Endothelial cell (in vitro differentiated cells): ENCODE measurements at regions not wholly inside any gene's neighbourhood (a gene's known extent, or its start where the extent isn't known, plus 50 kb on each side); places are given as distances from the start of the nearest gene placed in this dataset.
"Not testable (repeated sequence)": the region's sequence is repeated elsewhere in the genome, so short reads cannot be mapped to it uniquely, and the experiment has no call there.

ENCODE experiments used
- DNase-seq: peaks from one replicate; pipeline ENCODE4 v3.0.0; 2021; ENCODE audit warnings: low spot score
- H3K27ac Mint-ChIP-seq: one replicate; pipeline ENCODE4 v1.8.0; 2021; ENCODE audit warnings: mixed read lengths, inconsistent platforms; ENCODE audit not compliant: unreplicated experiment
- H3K27me3 Mint-ChIP-seq: one replicate; pipeline ENCODE4 v1.8.0; 2021; ENCODE audit warnings: mild to moderate bottlenecking, moderate library complexity, mixed read lengths, inconsistent platforms; ENCODE audit not compliant: unreplicated experiment
- H3K36me3 Mint-ChIP-seq: one replicate; pipeline ENCODE4 v1.8.0; 2021; ENCODE audit warnings: mild to moderate bottlenecking, low read depth, mixed read lengths, inconsistent platforms; ENCODE audit not compliant: unreplicated experiment
- H3K4me1 Mint-ChIP-seq: one replicate; pipeline ENCODE4 v1.8.0; 2021; ENCODE audit warnings: mild to moderate bottlenecking, mixed read lengths, inconsistent platforms; ENCODE audit not compliant: unreplicated experiment
- H3K4me3 Mint-ChIP-seq: one replicate; pipeline ENCODE4 v1.8.0; 2021; ENCODE audit warnings: mild to moderate bottlenecking, mixed read lengths, inconsistent platforms; ENCODE audit not compliant: unreplicated experiment
- H3K9me3 Mint-ChIP-seq: one replicate; pipeline ENCODE4 v1.8.0; 2021; ENCODE audit warnings: mixed read lengths, inconsistent platforms; ENCODE audit not compliant: unreplicated experiment
- CTCF ChIP-seq: fragments of 200-600 bp; sonication (generic); IDR thresholded peaks from one replicate; pipeline ENCODE4 v1.5.0; 2021; ENCODE audit warnings: antibody characterized with exemption; ENCODE audit not compliant: unreplicated experiment

DNA sequence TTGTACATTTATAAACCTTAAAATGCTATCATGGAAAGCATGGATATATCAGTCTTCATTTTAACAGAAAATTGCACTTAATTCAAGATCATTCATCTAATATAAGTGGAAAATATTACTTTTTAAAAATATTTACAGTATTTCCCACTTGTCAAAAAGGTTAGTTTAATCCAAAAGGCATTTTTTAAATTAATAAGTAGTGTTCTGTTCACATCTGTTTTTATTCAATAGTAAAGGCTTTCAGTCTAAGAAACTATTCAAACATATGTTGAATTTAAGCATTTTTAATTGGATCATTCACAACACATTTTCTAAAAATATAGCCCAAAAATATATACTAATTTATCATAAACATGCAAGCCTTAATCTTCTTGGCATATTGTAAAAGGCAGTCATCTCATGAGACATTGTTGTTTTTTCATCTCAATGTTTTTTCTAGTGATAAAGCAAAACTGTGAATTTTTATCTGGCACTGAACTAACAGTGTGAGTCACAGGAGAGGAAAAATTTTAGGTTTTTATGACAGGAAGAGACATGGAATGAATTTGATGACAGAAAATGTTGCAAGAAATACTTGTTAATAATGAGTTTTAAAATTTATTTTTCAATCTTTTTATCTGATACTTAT is 1642.5 kb upstream of the TMEFF2 start:
- no peak for TF ChIP-seq CTCF
- Mint-ChIP-seq H3K4me3 (no peak overlapping the region), H3K4me1 (no peaks in the 10 kb centered on the region), H3K27me3 (no peaks in the 10 kb centered on the region), H3K27ac (no peak overlapping the region), H3K9me3 (no peaks in the 10 kb centered on the region), H3K36me3 (no peaks in the 10 kb centered on the region)
- DNase-seq, result no peak

GRCh38 chr2:193836424-193837006 is 1641.8 kb upstream of the TMEFF2 start:
- not testable (repeated sequence) for H3K4me3 Mint-ChIP-seq, H3K36me3 Mint-ChIP-seq, H3K27me3 Mint-ChIP-seq, H3K4me1 Mint-ChIP-seq, DNase-seq, H3K27ac Mint-ChIP-seq, H3K9me3 Mint-ChIP-seq

DNA sequence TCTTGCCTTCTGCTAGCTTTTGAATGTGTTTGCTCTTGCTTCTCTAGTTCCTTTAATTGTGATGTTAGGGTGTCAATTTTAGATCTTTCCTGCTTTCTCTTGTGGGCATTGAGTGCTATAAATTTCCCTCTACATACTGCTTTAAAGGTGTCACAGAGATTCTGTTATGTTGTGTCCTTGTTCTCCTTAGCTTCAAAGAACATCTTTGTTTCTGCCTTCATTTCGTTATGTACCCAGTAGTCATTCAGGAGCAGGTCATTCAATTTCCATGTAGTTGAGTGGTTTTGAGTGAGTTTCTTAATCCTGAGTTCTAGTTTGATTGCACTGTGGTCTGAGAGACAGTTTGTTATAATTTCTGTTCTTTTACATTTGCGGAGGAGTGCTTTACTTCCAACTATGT is 1639.2 kb upstream of the TMEFF2 start:
- not testable (repeated sequence) for H3K4me3 Mint-ChIP-seq, H3K4me1 Mint-ChIP-seq, H3K36me3 Mint-ChIP-seq, H3K9me3 Mint-ChIP-seq, H3K27me3 Mint-ChIP-seq, DNase-seq, H3K27ac Mint-ChIP-seq

- H3K4me3 Mint-ChIP-seq, result no peak overlapping the region
- H3K27ac Mint-ChIP-seq, result no peak overlapping the region
- TF ChIP-seq CTCF, result no peak
- H3K27me3 Mint-ChIP-seq, result no peaks in the 10 kb centered on the region
- H3K4me1 Mint-ChIP-seq, result no peaks in the 10 kb centered on the region
- no peaks in the 10 kb centered on the region for H3K9me3 Mint-ChIP-seq
- H3K36me3 Mint-ChIP-seq, result no peaks in the 10 kb centered on the region
- DNase-seq, result no peak
Measured at GRCh38 chr2:193824474-193824873, 1629.7 kb upstream of the TMEFF2 start.

DNA sequence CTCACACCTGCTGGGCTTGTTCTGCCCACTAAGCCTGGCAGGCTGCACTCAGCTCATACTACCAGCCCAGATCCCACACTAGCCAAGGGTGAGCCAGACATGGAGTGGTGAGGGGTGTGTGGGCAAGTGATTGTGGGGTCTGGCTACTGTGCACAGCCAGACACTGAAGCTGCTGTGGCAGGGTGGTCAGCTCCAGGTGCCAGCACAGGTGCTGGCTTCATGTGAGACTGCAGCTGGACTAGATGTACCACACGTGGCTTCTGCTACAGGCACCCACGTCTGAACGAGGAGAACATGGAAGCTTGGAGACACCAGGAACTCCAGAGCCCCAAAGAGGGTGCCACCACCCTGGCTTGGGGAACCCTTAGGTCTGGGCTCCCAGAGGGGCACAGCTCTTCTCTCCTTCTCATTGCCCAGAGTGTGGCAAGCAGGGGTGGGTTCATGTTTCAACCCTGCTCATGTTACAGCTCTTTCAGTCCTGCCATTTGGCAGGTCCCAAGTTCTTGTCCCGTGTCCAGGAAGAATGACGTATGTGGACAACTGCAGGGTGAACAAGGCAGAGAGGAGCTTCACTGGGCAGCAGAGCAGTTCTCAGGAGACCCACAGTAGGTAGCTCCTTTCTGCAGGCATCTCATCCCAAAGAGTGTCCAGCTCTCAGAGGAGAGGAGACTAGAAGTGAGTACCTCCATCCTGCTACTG is 1624.2 kb upstream of the TMEFF2 start:
- H3K4me3 Mint-ChIP-seq, result no peak overlapping the region
- H3K27ac Mint-ChIP-seq, result no peak overlapping the region
- no peaks in the 10 kb centered on the region for H3K36me3 Mint-ChIP-seq
- H3K4me1 Mint-ChIP-seq, result no peaks in the 10 kb centered on the region
- no peaks in the 10 kb centered on the region for H3K9me3 Mint-ChIP-seq
- no peaks in the 10 kb centered on the region for H3K27me3 Mint-ChIP-seq
- no peak for TF ChIP-seq CTCF
- DNase-seq, result no peak

GRCh38 chr2:193816008-193816407 is 1621.3 kb upstream of the TMEFF2 start:
- Mint-ChIP-seq H3K9me3 (no peaks in the 10 kb centered on the region), H3K36me3 (no peaks in the 10 kb centered on the region), H3K4me1 (no peaks in the 10 kb centered on the region), H3K4me3 (no peak overlapping the region), H3K27me3 (no peaks in the 10 kb centered on the region), H3K27ac (no peak overlapping the region)
- TF ChIP-seq CTCF, result no peak
- no peak for DNase-seq
